ENCODE measurements at regions not wholly inside any gene's neighbourhood (a gene's known extent, or its start where the extent isn't known, plus 50 kb on each side); places are given as distances from the start of the nearest gene placed in this dataset.

- Histone ChIP-seq H3K4me1 (ENCODE audit: insufficient read depth, low read length, severe bottlenecking) (no peaks in the 10 kb centered on the region), H3K9me2 (ENCODE audit: low read depth, low read length) (no peaks in the 10 kb centered on the region), H3K27me3 (ENCODE audit: insufficient read depth, low read length) (no peaks in the 10 kb centered on the region), H3K36me3 (ENCODE audit: insufficient read depth, low read length) (no peaks in the 10 kb centered on the region), H3K9ac (ENCODE audit: low read length) (no peak overlapping the region), H3K9me3 (ENCODE audit: low read length) (no peaks in the 10 kb centered on the region), H3K27ac (ENCODE audit: low read depth, low read length, poor library complexity, severe bottlenecking) (no peak overlapping the region), H3K4me2 (ENCODE audit: low read length) (no peak overlapping the region), H2AFZ (ENCODE audit: low read length) (no peak overlapping the region), H3K4me3 (ENCODE audit: low read depth, low read length, poor library complexity, severe bottlenecking) (no peak overlapping the region), H3F3A (ENCODE audit: insufficient read depth, low read length) (no peaks in the 10 kb centered on the region), H4K20me1 (ENCODE audit: insufficient read depth, low read length) (no peaks in the 10 kb centered on the region), H3K79me2 (ENCODE audit: insufficient read depth, low read length) (no peaks in the 10 kb centered on the region)
- TF ChIP-seq EZH2 (IDR thresholded peaks at IDR 0.05; ENCODE audit: borderline replicate concordance, low read length) (no peak), CTCF (IDR thresholded peaks at IDR 0.05; ENCODE audit: low read length) (no peak)
Observed at GRCh38 chr9:26606756-26607155, 285.8 kb downstream of the CAAP1 start.

DNA sequence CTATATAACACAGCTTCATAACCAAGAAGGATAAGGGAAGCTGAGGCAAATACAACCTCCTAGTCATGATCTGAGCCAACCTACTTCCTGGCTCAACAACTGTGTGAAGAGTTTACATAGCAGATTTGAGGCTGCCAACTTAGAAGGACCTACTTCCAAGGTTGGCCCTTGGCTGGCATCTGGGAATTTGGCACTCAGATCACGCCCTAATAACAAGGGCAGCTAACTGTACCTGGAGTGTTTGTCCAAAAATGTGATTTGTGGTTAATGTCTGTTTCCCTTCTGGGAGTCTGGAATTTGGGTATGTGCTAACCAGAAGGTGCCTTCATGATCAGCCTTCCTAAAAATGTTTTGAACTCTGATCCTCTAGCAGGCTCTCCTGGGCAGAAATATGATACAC, 287.2 kb downstream of the CAAP1 start:
- no peaks in the 10 kb centered on the region for H3K4me1 ChIP-seq (ENCODE audit: insufficient read depth, low read length, severe bottlenecking)

GRCh38 chr9:26604076-26604662, 288.4 kb downstream of the CAAP1 start:
- Histone ChIP-seq H3K9me3 (ENCODE audit: low read length) (no peaks in the 10 kb centered on the region), H3K9me2 (ENCODE audit: low read depth, low read length) (no peaks in the 10 kb centered on the region), H2AFZ (ENCODE audit: low read length) (no peak overlapping the region), H3K27me3 (ENCODE audit: insufficient read depth, low read length) (no peaks in the 10 kb centered on the region), H3K27ac (ENCODE audit: low read depth, low read length, poor library complexity, severe bottlenecking) (no peak overlapping the region), H3K4me2 (ENCODE audit: low read length) (no peak overlapping the region), H3K9ac (ENCODE audit: low read length) (no peak overlapping the region), H3K4me3 (ENCODE audit: low read depth, low read length, poor library complexity, severe bottlenecking) (no peak overlapping the region), H3K79me2 (ENCODE audit: insufficient read depth, low read length) (no peaks in the 10 kb centered on the region), H3K4me1 (ENCODE audit: insufficient read depth, low read length, severe bottlenecking) (no peaks in the 10 kb centered on the region), H3F3A (ENCODE audit: insufficient read depth, low read length) (no peaks in the 10 kb centered on the region), H3K36me3 (ENCODE audit: insufficient read depth, low read length) (no peaks in the 10 kb centered on the region), H4K20me1 (ENCODE audit: insufficient read depth, low read length) (no peaks in the 10 kb centered on the region)
- no peak for TF ChIP-seq EZH2 (IDR thresholded peaks at IDR 0.05; ENCODE audit: borderline replicate concordance, low read length)
- TF ChIP-seq CTCF (IDR thresholded peaks at IDR 0.05; ENCODE audit: low read length) = no peak

More for the DNA sequence above, 287.2 kb downstream of the CAAP1 start:
- Histone ChIP-seq H3K9me2 (ENCODE audit: low read depth, low read length) (no peaks in the 10 kb centered on the region), H4K20me1 (ENCODE audit: insufficient read depth, low read length) (no peaks in the 10 kb centered on the region), H3K36me3 (ENCODE audit: insufficient read depth, low read length) (no peaks in the 10 kb centered on the region), H3K27me3 (ENCODE audit: insufficient read depth, low read length) (no peaks in the 10 kb centered on the region), H3K9me3 (ENCODE audit: low read length) (no peaks in the 10 kb centered on the region), H2AFZ (ENCODE audit: low read length) (no peak overlapping the region), H3F3A (ENCODE audit: insufficient read depth, low read length) (no peaks in the 10 kb centered on the region), H3K4me3 (ENCODE audit: low read depth, low read length, poor library complexity, severe bottlenecking) (no peak overlapping the region), H3K27ac (ENCODE audit: low read depth, low read length, poor library complexity, severe bottlenecking) (no peak overlapping the region), H3K79me2 (ENCODE audit: insufficient read depth, low read length) (no peaks in the 10 kb centered on the region), H3K9ac (ENCODE audit: low read length) (no peak overlapping the region), H3K4me2 (ENCODE audit: low read length) (no peak overlapping the region)
- no peak for TF ChIP-seq EZH2 (IDR thresholded peaks at IDR 0.05; ENCODE audit: borderline replicate concordance, low read length)
- no peak for TF ChIP-seq CTCF (IDR thresholded peaks at IDR 0.05; ENCODE audit: low read length)
